ENCODE measurements at regions not wholly inside any gene's neighbourhood (a gene's known extent, or its start where the extent isn't known, plus 50 kb on each side); places are given as distances from the start of the nearest gene placed in this dataset.
"Not testable (repeated sequence)": the region's sequence is repeated elsewhere in the genome, so short reads cannot be mapped to it uniquely, and the experiment has no call there.

DNA sequence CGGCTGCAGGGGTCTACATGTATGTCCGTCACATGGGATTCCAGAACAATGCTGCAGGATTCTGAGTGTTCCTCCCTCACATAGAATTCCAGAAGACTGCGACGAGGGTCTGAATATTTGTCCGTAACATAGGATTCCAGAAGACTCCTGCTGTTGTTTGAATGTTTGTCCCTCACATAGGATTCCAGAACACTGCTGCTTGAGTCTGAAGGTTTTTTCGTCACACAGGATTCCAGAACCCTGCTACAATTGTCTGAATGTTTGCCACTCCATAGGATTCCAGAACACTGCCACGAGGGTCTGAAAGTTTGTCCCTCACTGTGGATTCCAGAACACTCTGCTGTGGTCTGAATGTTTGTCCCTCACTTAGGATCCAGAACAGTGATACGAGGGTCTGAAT is 217.5 kb downstream of the FOXD4L6 start:
- intact Hi-C loops (cut with micrococcal nuclease; ENCODE audit: unreplicated experiment); DNase-seq (ENCODE audit: low read depth, low spot score); H3K9me3 ChIP-seq (ENCODE audit: control insufficient read depth, insufficient read depth, low read depth, low read length); in situ Hi-C loops (cut with HindIII; ENCODE audit: low pct_unique_long_range_greater_than_20kb, low sequenced_read_pairs); H3K4me1 ChIP-seq (ENCODE audit: control insufficient read depth, insufficient read depth, low read length); H3K36me3 ChIP-seq (ENCODE audit: control insufficient read depth, insufficient read depth, low read length); H3K4me3 ChIP-seq (ENCODE audit: low read depth in 2 of 2, low read length in 2 of 2); BruUV-seq (replicated peaks); CTCF ChIA-PET; H3K27me3 ChIP-seq (ENCODE audit: control insufficient read depth, insufficient read depth, low read length); H3K27ac ChIP-seq (ENCODE audit: low read length); POLR2A ChIA-PET; ATAC-seq: not testable (repeated sequence)

DNA sequence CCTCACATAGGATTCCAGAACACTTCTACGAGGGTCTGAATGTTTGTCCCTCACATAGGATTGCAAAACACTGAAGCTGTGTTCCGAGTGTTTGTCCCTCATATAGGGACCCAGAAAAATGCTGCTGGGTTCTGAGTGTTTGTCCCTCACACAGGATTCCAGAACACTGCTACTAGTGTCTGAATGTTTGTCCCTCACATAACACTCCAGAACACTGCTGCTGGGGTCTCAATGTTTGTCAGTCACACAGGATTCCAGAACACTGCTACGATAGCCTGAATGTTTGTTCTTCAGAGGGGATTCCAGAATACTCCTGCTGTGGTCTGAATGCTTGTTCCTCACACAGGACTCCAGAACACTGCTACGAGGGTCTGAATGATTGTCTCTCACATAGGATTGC is 218.7 kb downstream of the FOXD4L6 start:
- H3K9me3 ChIP-seq (ENCODE audit: control insufficient read depth, insufficient read depth, low read depth, low read length) = no peaks in the 10 kb centered on the region; the same call in 1 of the 2 replicates
- no TSS peak for BruUV-seq (replicated peaks)
- H3K27ac ChIP-seq (ENCODE audit: low read length) = no peak overlapping the region
- no peaks in the 10 kb centered on the region for H3K27me3 ChIP-seq (ENCODE audit: control insufficient read depth, insufficient read depth, low read length)
- ChIA-PET POLR2A (no interaction called here), CTCF (no interaction called here)
- H3K36me3 ChIP-seq (ENCODE audit: control insufficient read depth, insufficient read depth, low read length) = no peaks in the 10 kb centered on the region
- H3K4me1 ChIP-seq (ENCODE audit: control insufficient read depth, insufficient read depth, low read length) = no peaks in the 10 kb centered on the region
- H3K4me3 ChIP-seq (ENCODE audit: low read depth in 2 of 2, low read length in 2 of 2) = no peak overlapping the region
- in situ Hi-C loops (cut with HindIII; ENCODE audit: low pct_unique_long_range_greater_than_20kb, low sequenced_read_pairs) = no loop called here
- no peak for ATAC-seq
- TF ChIP-seq POLR2AphosphoS5 (IDR thresholded peaks at IDR 0.05; ENCODE audit: low read depth, low read length) (no peak), SIN3A (IDR thresholded peaks at IDR 0.05; ENCODE audit: borderline replicate concordance, insufficient read depth, low read depth, low read length) (no peak), TCF7L2 (IDR thresholded peaks at IDR 0.05; ENCODE audit: low read depth, low read length) (no peak)
- TF ChIP-seq, protein P1, sequence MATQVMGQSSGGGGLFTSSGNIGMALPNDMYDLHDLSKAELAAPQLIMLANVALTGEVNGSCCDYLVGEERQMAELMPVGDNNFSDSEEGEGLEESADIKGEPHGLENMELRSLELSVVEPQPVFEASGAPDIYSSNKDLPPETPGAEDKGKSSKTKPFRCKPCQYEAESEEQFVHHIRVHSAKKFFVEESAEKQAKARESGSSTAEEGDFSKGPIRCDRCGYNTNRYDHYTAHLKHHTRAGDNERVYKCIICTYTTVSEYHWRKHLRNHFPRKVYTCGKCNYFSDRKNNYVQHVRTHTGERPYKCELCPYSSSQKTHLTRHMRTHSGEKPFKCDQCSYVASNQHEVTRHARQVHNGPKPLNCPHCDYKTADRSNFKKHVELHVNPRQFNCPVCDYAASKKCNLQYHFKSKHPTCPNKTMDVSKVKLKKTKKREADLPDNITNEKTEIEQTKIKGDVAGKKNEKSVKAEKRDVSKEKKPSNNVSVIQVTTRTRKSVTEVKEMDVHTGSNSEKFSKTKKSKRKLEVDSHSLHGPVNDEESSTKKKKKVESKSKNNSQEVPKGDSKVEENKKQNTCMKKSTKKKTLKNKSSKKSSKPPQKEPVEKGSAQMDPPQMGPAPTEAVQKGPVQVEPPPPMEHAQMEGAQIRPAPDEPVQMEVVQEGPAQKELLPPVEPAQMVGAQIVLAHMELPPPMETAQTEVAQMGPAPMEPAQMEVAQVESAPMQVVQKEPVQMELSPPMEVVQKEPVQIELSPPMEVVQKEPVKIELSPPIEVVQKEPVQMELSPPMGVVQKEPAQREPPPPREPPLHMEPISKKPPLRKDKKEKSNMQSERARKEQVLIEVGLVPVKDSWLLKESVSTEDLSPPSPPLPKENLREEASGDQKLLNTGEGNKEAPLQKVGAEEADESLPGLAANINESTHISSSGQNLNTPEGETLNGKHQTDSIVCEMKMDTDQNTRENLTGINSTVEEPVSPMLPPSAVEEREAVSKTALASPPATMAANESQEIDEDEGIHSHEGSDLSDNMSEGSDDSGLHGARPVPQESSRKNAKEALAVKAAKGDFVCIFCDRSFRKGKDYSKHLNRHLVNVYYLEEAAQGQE (IDR thresholded peaks at IDR 0.05; ENCODE audit: insufficient read depth in 1 of 2, low read depth in 2 of 2, low read length in 1 of 2) = no peak
- TF ChIP-seq, protein P2, sequence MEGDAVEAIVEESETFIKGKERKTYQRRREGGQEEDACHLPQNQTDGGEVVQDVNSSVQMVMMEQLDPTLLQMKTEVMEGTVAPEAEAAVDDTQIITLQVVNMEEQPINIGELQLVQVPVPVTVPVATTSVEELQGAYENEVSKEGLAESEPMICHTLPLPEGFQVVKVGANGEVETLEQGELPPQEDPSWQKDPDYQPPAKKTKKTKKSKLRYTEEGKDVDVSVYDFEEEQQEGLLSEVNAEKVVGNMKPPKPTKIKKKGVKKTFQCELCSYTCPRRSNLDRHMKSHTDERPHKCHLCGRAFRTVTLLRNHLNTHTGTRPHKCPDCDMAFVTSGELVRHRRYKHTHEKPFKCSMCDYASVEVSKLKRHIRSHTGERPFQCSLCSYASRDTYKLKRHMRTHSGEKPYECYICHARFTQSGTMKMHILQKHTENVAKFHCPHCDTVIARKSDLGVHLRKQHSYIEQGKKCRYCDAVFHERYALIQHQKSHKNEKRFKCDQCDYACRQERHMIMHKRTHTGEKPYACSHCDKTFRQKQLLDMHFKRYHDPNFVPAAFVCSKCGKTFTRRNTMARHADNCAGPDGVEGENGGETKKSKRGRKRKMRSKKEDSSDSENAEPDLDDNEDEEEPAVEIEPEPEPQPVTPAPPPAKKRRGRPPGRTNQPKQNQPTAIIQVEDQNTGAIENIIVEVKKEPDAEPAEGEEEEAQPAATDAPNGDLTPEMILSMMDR (IDR thresholded peaks at IDR 0.05) = no peak
- intact Hi-C loops (cut with micrococcal nuclease; ENCODE audit: unreplicated experiment) = no loop called here
- no peak for DNase-seq (ENCODE audit: low read depth, low spot score)

DNA sequence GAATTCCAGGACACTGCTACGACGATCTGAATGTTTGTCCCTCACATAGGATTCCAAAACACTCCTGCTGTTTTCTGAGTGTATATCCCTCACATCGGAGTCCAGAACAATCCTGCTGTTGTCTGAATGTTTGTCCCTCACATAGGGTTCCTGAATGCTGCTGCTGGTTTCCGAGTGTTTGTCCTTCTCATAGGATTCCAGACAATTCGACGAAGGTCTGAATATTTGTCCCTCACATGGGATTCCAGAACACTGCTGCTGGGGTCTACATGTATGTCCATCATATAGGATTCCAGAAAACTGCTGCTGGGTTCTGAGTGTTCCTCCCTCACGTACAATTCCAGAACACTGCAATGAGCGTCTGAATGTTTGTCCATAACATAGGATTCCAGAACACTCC is 219.4 kb downstream of the FOXD4L6 start:
- not testable (repeated sequence) for H3K9me3 ChIP-seq (ENCODE audit: control insufficient read depth, insufficient read depth, low read depth, low read length)

More for the DNA sequence above, 219.4 kb downstream of the FOXD4L6 start:
- POLR2A ChIA-PET; CTCF ChIA-PET; H3K27ac ChIP-seq (ENCODE audit: low read length); intact Hi-C loops (cut with micrococcal nuclease; ENCODE audit: unreplicated experiment); H3K4me3 ChIP-seq (ENCODE audit: low read depth in 2 of 2, low read length in 2 of 2); in situ Hi-C loops (cut with HindIII; ENCODE audit: low pct_unique_long_range_greater_than_20kb, low sequenced_read_pairs); H3K27me3 ChIP-seq (ENCODE audit: control insufficient read depth, insufficient read depth, low read length); H3K4me1 ChIP-seq (ENCODE audit: control insufficient read depth, insufficient read depth, low read length); H3K36me3 ChIP-seq (ENCODE audit: control insufficient read depth, insufficient read depth, low read length); DNase-seq (ENCODE audit: low read depth, low spot score); BruUV-seq (replicated peaks); ATAC-seq: not testable (repeated sequence)
